ENCODE measurements at regions not wholly inside any gene's neighbourhood (a gene's known extent, or its start where the extent isn't known, plus 50 kb on each side); places are given as distances from the start of the nearest gene placed in this dataset.
A peak's percentile ranks its signal among the peaks of the same experiment; 100 is the strongest.

DNA sequence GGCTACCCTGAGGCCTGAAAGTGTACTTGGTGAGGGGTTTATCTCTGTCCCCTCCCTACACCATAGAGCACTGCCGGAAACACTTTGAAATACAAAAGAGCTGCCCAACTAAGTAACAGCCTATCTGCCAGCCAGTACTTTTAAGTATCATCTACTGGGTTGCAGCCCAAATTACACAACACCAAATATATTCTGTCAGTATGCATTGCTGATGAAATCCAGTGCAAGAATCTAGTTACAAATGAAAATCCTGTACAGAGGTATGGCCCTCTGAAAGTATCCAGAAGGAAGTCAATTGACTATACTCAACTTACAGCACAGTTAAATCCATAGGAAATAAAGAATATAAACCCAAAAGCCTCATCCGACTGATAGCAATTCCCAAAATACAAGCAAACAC, 280.8 kb downstream of the CCDC85A start:
- Mint-ChIP-seq H3K27me3 (ENCODE audit: insufficient read depth) (no peaks in the 10 kb centered on the region), H3K36me3 (ENCODE audit: low read depth) (peaks cover 17% of the 10 kb centered on the region), H3K27ac (no peak overlapping the region), H3K4me3 (no peak overlapping the region), H3K9me3 (no peaks in the 10 kb centered on the region), H3K4me1 (ENCODE audit: low read depth) (peaks cover 10% of the 10 kb centered on the region; the same call in 1 of the 2 replicates)
- TF ChIP-seq CTCF (IDR thresholded peaks at IDR 0.05): no peak
- no peak for DNase-seq

DNA sequence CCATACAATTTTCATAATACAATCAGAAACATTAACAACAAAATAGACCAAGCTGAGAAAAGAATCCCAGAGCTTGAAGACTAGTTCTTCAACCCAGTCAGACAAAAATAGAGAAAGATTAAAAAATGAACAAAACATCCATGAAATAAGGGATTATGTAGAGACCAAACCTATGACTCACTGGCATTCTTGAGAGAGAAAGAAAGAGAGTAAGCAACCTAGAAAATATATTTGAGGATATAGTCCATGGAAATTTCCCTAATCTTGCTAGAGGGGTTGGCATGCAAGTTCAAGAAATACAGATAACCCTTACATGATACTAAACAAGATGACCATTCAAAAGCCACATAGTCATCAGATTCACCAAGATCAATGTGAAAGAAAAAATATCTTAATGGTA, 281.7 kb downstream of the CCDC85A start:
- no peaks in the 10 kb centered on the region for H3K27me3 Mint-ChIP-seq (ENCODE audit: insufficient read depth)
- no peak overlapping the region for H3K27ac Mint-ChIP-seq
- no peaks in the 10 kb centered on the region for H3K9me3 Mint-ChIP-seq
- peak; percentile 35 for DNase-seq
- H3K4me3 Mint-ChIP-seq: no peak overlapping the region
- TF ChIP-seq CTCF (IDR thresholded peaks at IDR 0.05): no peak
- peaks cover 10% of the 10 kb centered on the region; the same call in 1 of the 2 replicates for H3K4me1 Mint-ChIP-seq (ENCODE audit: low read depth)
- H3K36me3 Mint-ChIP-seq (ENCODE audit: low read depth): peaks cover 17% of the 10 kb centered on the region

- DNase-seq: no peak
- Mint-ChIP-seq H3K4me1 (ENCODE audit: low read depth) (peaks cover 37% of the 10 kb centered on the region), H3K27ac (no peak overlapping the region), H3K36me3 (ENCODE audit: low read depth) (no peaks in the 10 kb centered on the region), H3K27me3 (ENCODE audit: insufficient read depth) (no peaks in the 10 kb centered on the region; the same call in 1 of the 2 replicates), H3K9me3 (no peaks in the 10 kb centered on the region), H3K4me3 (peak overlapping the region; percentile 4; the same call in 1 of the 2 replicates)
- TF ChIP-seq CTCF (IDR thresholded peaks at IDR 0.05): no peak
Observed at GRCh38 chr2:56473524-56473923, 289.7 kb downstream of the CCDC85A start.

- H3K36me3 Mint-ChIP-seq (ENCODE audit: low read depth): no peaks in the 10 kb centered on the region
- peak; percentile 54 for DNase-seq
- TF ChIP-seq CTCF (IDR thresholded peaks at IDR 0.05): no peak
- H3K27ac Mint-ChIP-seq: no peak overlapping the region
- H3K4me1 Mint-ChIP-seq (ENCODE audit: low read depth): peaks cover 43% of the 10 kb centered on the region
- no peak overlapping the region for H3K4me3 Mint-ChIP-seq
- no peaks in the 10 kb centered on the region; the same call in 1 of the 2 replicates for H3K27me3 Mint-ChIP-seq (ENCODE audit: insufficient read depth)
- no peaks in the 10 kb centered on the region for H3K9me3 Mint-ChIP-seq
Observed at GRCh38 chr2:56474412-56475158, 290.8 kb downstream of the CCDC85A start.

DNA sequence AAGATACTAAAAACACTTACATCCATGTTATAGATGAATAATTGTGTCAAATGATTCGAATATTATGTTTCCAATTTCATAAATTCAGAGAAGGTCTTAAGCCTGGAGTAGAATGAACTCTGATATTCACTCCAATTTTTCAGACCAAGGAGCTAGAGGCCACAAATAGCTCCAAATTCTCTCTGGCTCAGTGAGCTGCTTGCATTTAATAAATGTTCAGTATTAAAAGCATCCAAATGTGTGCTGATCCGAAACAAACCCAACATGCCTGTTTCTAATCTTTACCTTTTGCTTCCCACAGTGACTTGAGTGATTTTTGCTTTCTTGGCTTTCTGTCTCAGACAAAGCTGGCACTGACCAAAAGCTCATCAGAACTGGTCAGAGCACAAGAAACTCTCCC, 291.4 kb downstream of the CCDC85A start:
- Mint-ChIP-seq H3K4me3 (no peak overlapping the region), H3K27ac (no peak overlapping the region), H3K9me3 (no peaks in the 10 kb centered on the region), H3K36me3 (ENCODE audit: low read depth) (no peaks in the 10 kb centered on the region), H3K27me3 (ENCODE audit: insufficient read depth) (no peaks in the 10 kb centered on the region; the same call in 1 of the 2 replicates), H3K4me1 (ENCODE audit: low read depth) (peaks cover 43% of the 10 kb centered on the region)
- no peak for DNase-seq
- TF ChIP-seq CTCF (IDR thresholded peaks at IDR 0.05): no peak

All from HFFc6 (cell line).